ENCODE measurements at regions not wholly inside any gene's neighbourhood (a gene's known extent, or its start where the extent isn't known, plus 50 kb on each side); places are given as distances from the start of the nearest gene placed in this dataset.
A peak's percentile ranks its signal among the peaks of the same experiment; 100 is the strongest.

- peak; percentile 77; the same call in 1 of the 2 replicates for TF ChIP-seq SMAD9 (CRISPR knock-in tag; IDR thresholded peaks at IDR 0.05)
- TF ChIP-seq, protein P1, sequence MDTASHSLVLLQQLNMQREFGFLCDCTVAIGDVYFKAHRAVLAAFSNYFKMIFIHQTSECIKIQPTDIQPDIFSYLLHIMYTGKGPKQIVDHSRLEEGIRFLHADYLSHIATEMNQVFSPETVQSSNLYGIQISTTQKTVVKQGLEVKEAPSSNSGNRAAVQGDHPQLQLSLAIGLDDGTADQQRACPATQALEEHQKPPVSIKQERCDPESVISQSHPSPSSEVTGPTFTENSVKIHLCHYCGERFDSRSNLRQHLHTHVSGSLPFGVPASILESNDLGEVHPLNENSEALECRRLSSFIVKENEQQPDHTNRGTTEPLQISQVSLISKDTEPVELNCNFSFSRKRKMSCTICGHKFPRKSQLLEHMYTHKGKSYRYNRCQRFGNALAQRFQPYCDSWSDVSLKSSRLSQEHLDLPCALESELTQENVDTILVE (CRISPR knock-in tag; IDR thresholded peaks at IDR 0.05) = peak; percentile 96
- peak; percentile 100 for TF ChIP-seq ZSCAN21 (CRISPR knock-in tag; IDR thresholded peaks at IDR 0.05; ENCODE audit: borderline replicate concordance)
- TF ChIP-seq ZFP62 (CRISPR knock-in tag; IDR thresholded peaks at IDR 0.05) = no peak
- TF ChIP-seq ZNF3 (CRISPR knock-in tag; IDR thresholded peaks at IDR 0.05) = peak; percentile 86; the same call in 1 of the 2 replicates
- no peak for TF ChIP-seq ZNF530 (CRISPR knock-in tag; IDR thresholded peaks at IDR 0.05; ENCODE audit: low read depth)
- peak; percentile 90; the same call in 1 of the 2 replicates for TF ChIP-seq FOXC1 (CRISPR knock-in tag; IDR thresholded peaks at IDR 0.05; ENCODE audit: borderline replicate concordance)
- TF ChIP-seq GLI4 (CRISPR knock-in tag; IDR thresholded peaks at IDR 0.05; ENCODE audit: borderline replicate concordance) = no peak; the same call in 1 of the 2 replicates
- no peak for TF ChIP-seq ELK4 (CRISPR knock-in tag; IDR thresholded peaks at IDR 0.05; ENCODE audit: borderline replicate concordance)
- TF ChIP-seq PAWR (CRISPR knock-in tag; IDR thresholded peaks at IDR 0.05; ENCODE audit: borderline replicate concordance) = no peak; the same call in 1 of the 2 replicates
- TF ChIP-seq, protein P2, sequence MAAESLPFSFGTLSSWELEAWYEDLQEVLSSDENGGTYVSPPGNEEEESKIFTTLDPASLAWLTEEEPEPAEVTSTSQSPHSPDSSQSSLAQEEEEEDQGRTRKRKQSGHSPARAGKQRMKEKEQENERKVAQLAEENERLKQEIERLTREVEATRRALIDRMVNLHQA (CRISPR knock-in tag; IDR thresholded peaks at IDR 0.05) = no peak
- no peak; the same call in 1 of the 2 replicates for TF ChIP-seq ZC3H4 (CRISPR knock-in tag; IDR thresholded peaks at IDR 0.05; ENCODE audit: borderline replicate concordance)
- TF ChIP-seq ZNF350 (CRISPR knock-in tag; IDR thresholded peaks at IDR 0.05; ENCODE audit: borderline replicate concordance, low read depth) = peak; percentile 99
- TF ChIP-seq, protein P3, sequence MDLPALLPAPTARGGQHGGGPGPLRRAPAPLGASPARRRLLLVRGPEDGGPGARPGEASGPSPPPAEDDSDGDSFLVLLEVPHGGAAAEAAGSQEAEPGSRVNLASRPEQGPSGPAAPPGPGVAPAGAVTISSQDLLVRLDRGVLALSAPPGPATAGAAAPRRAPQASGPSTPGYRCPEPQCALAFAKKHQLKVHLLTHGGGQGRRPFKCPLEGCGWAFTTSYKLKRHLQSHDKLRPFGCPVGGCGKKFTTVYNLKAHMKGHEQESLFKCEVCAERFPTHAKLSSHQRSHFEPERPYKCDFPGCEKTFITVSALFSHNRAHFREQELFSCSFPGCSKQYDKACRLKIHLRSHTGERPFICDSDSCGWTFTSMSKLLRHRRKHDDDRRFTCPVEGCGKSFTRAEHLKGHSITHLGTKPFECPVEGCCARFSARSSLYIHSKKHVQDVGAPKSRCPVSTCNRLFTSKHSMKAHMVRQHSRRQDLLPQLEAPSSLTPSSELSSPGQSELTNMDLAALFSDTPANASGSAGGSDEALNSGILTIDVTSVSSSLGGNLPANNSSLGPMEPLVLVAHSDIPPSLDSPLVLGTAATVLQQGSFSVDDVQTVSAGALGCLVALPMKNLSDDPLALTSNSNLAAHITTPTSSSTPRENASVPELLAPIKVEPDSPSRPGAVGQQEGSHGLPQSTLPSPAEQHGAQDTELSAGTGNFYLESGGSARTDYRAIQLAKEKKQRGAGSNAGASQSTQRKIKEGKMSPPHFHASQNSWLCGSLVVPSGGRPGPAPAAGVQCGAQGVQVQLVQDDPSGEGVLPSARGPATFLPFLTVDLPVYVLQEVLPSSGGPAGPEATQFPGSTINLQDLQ (CRISPR knock-in tag; IDR thresholded peaks at IDR 0.05) = peak; percentile 84; the same call in 1 of the 2 replicates
- TF ChIP-seq CAMTA2 (CRISPR knock-in tag; IDR thresholded peaks at IDR 0.05; ENCODE audit: borderline replicate concordance) = no peak
- TF ChIP-seq, protein P4, sequence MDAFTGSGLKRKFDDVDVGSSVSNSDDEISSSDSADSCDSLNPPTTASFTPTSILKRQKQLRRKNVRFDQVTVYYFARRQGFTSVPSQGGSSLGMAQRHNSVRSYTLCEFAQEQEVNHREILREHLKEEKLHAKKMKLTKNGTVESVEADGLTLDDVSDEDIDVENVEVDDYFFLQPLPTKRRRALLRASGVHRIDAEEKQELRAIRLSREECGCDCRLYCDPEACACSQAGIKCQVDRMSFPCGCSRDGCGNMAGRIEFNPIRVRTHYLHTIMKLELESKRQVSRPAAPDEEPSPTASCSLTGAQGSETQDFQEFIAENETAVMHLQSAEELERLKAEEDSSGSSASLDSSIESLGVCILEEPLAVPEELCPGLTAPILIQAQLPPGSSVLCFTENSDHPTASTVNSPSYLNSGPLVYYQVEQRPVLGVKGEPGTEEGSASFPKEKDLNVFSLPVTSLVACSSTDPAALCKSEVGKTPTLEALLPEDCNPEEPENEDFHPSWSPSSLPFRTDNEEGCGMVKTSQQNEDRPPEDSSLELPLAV (CRISPR knock-in tag; conservative IDR thresholded peaks at IDR 0.05; ENCODE audit: low read depth) = no peak; the same call in 1 of the 2 replicates
- TF ChIP-seq ZNF580 (CRISPR knock-in tag; IDR thresholded peaks at IDR 0.05; ENCODE audit: borderline replicate concordance, low read depth) = peak; percentile 100
- TF ChIP-seq NR1H2 (CRISPR knock-in tag; IDR thresholded peaks at IDR 0.05; ENCODE audit: borderline replicate concordance, low read depth) = peak; percentile 87; the same call in 1 of the 2 replicates
- peak; percentile 98 for TF ChIP-seq THRA (CRISPR knock-in tag; IDR thresholded peaks at IDR 0.05; ENCODE audit: borderline replicate concordance)
- peak; percentile 87 for TF ChIP-seq ZNF12 (CRISPR knock-in tag; IDR thresholded peaks at IDR 0.05)
Measured at GRCh38 chr6:167676000-167676665, 150.6 kb upstream of the AFDN start (continued).
